ENCODE measurements at regions not wholly inside any gene's neighbourhood (a gene's known extent, or its start where the extent isn't known, plus 50 kb on each side); places are given as distances from the start of the nearest gene placed in this dataset.
A peak's percentile ranks its signal among the peaks of the same experiment; 100 is the strongest.

DNA sequence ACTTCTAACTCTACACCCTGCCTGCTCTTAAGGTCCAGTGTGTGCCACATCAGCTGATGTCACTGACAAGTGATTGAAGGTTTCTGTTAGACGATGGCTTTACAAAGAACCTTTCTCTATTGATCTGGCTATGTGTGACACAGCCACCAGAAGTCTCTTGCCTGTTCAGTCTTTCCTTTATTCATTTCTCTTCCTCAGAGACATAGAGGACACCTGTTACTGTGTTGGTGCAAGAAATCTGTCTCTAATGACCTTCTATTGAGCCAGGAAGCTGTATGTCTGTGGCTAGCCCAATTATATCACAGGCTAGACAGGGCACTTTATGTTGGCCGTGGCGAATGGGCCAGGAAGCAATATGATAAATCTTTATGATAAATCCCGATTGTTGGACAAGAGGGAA lies 173.3 kb upstream of the GAP43 start:
- no peak for DNase-seq (ENCODE audit: low read depth)

DNA sequence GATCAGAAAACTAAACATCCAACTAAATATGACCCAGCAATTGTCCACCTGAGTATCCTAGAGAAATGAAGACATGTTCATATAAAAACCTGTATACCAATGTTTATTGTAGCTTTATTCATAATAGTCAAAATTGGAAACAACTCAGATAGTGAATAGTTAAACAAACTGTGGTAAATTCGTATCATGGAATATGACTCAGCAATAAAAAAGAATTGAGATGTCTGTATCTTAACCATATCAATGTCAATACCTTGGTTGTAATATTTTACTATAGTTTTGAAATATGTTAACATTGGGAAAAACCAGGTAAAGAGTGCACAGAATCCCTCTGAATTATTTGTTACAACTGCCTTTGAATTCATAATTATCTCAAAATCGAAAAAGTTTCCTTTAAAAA lies 159.3 kb upstream of the GAP43 start:
- DNase-seq (ENCODE audit: low read depth) = no peak

DNA sequence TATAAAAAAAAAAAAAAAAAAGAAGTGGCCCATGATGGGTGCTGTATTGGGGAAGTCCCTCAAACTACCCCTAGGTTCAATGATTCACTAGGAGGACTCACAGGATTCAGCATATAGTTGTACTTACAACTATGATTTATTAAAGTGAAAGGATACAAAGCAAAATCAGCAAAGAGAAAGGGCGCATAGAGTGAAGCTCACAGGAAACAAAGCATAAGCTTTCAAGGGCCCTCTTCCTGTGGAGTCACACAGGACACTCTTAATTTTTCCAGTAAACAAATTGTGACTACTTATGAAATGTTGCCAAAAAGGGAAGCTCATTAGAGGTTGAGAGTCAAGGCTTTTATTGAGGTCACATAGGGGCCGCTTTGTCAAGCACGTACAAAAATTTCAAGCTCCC lies 153.7 kb upstream of the GAP43 start:
- DNase-seq (ENCODE audit: low read depth) = peak; percentile 16

DNA sequence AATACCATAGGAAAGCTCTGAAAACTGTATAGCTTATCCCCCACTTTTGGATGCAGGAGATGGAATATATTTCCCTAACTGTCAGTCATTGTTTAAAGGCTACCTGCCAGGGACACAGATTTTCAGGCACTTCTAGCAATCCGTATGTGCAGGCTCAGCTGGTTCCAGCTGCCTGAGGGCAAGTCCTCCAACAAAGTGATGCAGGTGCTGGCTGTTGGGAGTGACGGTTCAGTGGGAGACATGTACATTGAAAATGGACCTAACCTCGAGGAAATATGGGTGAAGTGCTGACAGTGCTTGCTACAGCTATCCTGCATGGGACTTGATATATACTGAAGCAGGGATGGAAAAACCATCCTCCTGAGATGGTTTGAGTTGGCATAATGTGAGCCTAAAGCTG lies 153.1 kb upstream of the GAP43 start:
- no peak for DNase-seq (ENCODE audit: low read depth)

DNA sequence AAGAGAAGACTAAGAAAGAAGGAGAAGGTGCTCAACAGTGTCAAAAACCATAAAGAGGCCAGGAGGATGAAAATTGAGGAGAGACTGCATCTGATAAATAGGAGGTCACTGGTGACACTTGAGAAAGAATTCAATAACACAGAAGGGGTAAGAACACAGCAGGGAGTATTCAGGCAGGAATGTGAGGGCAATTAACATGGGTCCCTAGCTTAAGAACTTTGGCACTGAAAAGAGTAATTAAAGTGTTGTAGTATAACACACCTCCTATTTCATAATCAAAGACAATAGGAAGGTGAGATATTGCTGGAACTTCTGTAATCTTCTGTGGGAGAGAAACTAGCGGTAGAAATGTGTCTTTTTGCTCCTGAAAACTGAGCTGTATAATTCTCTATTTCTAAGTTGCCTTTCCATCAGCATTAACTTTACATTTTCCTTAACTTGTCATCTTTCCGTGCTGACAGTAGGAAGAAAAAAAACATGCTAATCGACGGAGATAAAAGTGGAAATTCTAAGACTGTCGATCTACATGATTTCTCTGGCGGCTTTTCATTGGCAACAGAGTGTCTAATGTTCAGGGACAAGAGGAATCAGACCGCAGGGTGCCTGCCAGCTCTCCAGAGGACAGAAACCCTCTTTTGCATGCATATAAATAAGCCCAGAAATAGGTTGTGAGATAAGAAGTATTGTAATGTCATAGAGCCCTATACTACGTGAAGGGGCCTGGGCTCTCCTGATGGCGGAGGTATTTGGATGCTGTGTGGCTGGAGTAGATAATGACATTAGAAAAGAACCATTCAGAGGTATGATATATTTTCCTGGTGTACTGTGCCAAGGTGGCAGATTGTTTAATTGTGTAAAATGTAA lies 147.9 kb upstream of the GAP43 start:
- no peak for DNase-seq (ENCODE audit: low read depth)

DNA sequence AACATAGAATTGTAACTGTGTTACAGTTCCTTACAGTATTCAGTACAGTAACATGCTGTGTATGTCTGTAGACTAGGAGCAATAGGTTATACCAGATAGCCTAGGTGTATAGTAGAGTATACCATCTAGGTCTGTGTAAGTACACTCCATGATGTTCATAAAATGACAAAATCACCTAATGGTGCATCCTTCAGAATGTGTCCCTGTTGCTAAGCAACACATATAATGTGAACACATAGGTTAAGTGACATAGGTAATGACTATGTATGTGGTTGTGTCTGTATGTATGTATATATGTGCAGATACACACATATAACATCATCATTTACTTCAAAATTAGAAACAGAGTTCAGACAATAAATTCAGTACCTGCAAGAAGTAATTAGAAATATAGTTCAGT lies 146.8 kb upstream of the GAP43 start:
- DNase-seq (ENCODE audit: low read depth) = no peak

DNA sequence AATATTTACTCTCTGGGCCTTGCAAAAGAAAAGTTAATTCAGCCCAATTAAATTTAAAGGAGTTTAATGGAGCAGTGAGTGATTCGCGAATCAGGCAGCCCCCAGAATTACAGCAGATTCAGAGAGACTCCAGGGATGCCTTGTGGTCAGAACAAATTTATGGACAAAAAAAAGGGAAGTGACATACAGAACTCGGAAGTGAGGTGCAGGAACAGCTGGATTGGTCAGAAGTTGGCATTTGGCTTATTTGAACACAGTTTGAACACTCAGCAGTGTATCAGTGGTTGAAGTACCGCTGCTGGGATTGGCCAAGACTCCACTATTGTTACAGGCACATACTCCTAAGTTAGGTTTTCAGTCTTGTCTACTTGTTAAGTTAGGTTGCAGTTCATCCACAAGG lies 145.0 kb upstream of the GAP43 start:
- peak; percentile 5 for DNase-seq (ENCODE audit: low read depth)

DNA sequence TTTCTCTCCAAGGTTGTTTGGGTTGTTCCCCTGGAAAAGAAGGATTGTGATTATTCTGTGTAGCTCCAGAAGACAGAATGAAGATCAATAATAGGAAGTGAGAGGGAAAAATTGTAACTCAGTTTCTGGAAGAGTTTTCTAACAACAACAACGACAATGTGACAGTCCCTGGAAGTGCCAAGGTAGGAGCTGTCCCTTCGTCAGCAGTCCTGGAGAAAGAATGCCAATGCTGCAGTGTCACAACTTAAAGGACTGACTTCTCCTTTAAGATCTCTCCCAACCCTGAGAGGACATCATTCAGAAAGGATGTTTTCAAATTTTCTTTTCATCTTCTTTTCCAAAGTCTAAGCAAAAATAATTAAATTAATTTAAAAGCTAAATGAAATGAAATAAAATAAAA lies 136.4 kb upstream of the GAP43 start:
- no peak for DNase-seq (ENCODE audit: low read depth)

DNA sequence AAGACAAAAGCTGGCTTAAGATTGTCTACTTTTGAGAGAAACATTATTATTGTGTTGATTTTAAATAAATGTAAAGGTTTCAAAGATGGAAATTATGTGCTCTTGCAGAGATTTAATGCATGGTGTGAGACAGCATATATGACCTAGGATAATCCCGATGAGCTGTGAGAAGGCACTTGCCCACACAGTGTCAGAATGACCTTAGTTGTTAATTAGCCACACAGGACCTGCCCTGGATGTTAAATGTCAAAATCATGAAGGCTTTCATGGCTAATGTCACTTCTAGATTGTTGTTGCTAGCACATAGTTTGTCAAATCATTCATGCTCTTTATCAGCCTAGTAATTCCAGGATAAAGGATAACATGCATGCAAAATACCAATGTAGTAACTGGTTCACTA lies 135.3 kb upstream of the GAP43 start:
- no peak for DNase-seq (ENCODE audit: low read depth)

DNA sequence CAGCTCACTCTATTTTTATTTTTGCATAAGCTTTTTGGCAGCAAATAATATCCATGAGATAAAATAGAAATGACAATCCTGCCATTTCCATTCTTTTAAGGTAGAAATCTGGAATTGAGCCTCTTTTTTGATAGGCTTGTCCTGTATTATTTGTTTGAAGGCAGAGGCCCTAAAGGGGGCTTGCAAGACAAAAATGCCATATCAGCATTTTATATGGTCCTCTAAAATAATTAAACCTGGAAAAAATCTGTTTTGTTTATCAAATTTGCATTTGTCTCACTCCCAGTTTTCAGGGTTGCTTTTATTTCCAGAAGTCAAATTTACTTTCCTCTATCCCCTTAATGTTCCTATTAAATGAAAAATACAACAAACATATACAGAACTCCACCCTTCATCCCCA lies 134.9 kb upstream of the GAP43 start:
- no peak for DNase-seq (ENCODE audit: low read depth)

DNA sequence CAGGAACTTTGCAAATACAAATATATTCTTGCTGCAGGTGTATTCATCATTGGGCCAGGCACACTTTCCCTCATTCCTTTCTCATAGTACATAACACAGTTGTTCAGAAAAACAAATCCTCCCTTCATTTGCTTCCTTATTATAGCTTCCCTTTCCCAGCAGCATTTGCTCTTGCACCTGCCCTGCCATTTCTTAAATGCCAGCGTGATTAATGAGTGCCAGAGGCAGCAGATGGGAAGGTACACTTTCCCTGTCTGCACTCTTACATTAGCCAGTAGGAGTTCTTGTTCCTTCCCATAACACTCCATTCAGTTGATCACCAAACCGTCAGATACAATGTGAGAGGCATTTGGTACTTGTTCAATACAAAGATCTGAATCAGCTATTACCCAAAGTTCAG lies 128.5 kb upstream of the GAP43 start:
- DNase-seq (ENCODE audit: low read depth) = no peak

DNA sequence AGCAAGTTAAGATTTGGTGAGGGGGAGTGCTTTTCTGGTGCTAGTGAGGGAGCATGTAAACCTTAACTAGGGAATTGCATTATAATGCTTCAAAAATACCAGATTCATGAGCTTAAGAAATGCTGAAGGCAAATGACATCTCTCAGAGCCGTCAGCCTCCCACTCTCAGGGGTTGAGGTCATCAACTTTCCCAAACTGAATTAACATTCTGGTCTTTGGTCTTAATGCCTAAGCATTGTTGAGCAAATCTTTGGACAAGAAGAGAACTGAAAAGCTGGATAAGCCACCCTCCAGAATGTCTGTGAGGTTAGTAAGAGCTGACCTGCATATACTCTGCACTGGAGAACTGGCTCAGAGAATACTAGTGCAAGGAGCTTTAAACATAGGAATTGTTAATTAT lies 124.9 kb upstream of the GAP43 start:
- DNase-seq (ENCODE audit: low read depth) = no peak

DNA sequence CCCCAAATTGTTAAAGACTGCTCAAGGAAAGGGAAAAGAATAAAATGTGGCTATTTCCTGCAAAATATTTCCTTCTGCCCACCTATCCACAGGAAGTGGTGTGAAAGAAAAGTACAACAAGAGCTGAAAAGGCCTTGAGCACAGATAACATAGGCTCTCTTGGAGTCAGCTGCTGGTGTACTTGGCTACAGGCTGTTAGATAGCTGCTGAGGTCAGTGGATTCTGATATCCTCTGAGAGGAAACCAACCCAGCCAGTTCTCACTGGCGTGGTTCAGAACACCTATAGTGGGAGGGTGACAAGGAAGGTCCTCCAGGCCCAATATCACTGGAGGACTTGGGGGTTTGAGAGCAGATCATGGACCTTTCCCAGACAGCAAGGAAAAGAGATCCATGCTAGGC lies 124.4 kb upstream of the GAP43 start:
- DNase-seq (ENCODE audit: low read depth) = no peak

DNA sequence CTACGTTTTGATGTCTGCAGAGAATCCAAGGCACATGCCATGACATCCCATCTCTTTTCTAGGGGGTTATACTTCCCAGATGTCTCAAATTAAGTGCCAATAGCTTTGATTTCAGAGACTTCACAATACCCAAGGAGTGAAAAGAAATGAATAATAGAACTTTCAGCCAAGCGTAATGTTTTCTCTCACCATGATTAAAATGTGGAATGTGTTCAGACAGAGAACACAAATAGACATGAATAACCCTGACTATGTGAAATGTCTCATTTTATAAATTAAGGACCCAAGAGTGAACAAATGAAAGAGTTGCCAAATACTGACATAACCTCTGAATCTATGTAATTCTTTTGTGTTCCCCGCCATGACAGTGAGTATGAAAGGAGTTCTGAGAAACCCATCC lies 123.6 kb upstream of the GAP43 start:
- no peak for DNase-seq (ENCODE audit: low read depth)

DNA sequence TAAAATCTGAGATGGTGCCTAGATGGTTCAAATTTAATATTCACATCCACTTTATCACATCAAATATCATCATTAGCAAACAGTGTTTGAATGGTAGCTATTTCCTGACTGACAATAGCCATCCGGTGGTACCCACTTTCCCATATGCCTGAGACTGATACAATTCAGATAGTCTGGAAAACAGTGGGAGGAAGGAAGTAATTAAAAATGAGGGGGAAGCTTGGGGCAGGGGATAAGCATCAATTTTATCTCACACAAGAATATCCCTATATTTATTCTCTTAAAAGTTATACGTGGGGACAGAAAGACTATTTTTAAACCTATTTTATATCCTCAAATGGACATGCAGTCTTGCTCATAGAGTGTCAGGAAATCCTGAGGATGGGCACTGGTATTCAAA lies 122.5 kb upstream of the GAP43 start:
- no peak for DNase-seq (ENCODE audit: low read depth)

DNA sequence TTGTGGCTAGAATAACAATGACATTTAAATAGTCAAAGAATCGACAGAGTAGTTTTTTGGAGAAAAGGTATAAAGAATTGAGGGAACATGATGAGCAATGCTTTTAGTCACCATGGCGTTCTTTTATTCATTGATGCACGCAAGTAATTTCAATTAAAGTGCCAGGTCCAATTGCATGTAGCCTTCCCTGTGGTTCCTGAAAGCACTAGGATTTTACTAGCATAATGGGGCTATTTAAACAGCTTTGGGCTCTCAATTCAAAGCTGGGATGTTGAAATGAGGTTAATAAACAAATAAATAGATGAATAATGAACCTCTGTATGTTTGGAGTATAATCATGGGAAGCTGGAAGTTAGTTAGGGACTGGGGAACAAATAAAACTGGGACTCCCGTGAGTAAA lies 121.2 kb upstream of the GAP43 start:
- no peak for DNase-seq (ENCODE audit: low read depth)

DNA sequence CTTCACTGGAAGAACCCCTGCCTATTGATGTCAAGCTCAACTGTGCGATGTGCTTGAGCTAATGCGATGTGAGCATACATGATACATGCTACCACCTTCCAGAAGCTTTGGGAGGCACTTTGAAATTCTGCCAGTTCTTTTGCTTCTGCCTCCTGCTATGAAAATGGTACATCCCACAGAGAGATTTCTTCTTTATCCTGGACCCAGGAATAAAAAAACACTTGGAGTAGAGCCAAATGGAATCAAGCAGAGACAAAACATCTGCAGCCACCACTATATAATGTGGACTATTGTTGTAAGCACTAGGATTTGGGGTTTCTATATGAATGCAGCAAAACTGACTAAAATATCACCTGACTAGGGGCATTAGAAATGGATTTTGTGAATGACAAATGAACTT lies 119.9 kb upstream of the GAP43 start:
- DNase-seq (ENCODE audit: low read depth) = no peak

DNA sequence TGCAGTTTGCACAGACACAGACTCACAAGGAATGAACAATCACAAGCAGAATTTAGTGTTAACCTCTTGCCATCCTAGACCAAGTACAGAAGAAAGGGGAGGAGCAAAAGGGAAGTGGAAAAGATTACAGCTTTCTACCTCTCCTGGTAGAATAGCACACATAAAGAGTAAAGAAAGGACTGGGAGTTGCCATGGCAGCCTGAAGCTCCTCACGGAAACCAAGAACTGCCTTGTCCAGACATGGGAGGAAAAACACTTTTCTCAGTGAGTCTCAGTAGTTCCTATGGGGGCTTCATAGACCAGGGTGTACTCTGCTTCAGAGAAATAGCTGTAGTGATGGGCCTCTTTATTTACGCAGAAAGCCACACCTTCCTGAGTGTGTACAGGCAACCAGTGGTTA lies 114.7 kb upstream of the GAP43 start:
- no peak for DNase-seq (ENCODE audit: low read depth)

DNA sequence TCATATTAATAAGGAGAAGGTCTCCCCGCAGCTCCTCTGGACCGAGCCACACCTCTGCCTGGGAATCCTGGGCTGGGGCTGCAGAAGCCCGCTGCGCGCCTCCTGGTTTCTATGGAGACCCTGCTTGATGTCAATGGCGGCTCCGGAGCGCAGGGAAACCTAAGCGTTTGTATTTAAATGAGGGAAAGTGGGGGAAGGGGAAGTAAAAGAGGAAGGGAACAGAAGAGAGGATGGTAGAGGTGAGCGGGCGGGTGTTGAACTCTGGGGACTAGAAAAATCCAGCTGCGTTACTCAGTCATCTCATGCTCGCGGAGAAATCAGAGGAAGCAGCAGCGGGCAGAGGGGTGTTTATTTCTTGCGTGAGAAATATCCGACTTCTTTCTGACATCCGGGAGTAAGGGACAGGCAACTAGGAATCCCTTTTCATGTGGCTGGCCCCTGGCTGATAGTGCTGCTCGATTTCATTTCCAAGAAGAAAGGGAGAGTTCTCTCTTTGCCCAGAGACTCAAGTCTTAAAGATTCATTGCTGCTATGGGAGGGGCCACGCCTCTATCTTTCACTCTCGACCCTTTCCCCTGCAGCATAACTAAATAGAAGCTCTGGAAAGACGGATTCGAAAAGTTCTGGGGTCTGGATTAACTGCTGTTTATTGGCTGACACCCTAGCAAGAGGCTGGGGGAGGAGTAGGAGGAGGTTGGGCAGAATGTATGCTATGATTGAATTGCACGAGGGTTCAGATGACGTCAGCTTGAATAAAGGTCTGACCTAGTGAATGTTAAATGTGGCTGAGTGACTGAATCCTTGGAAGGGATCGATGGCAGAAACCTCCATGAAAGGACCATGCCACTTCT lies 110.5 kb upstream of the GAP43 start:
- peak; percentile 52 for DNase-seq (ENCODE audit: low read depth)

DNA sequence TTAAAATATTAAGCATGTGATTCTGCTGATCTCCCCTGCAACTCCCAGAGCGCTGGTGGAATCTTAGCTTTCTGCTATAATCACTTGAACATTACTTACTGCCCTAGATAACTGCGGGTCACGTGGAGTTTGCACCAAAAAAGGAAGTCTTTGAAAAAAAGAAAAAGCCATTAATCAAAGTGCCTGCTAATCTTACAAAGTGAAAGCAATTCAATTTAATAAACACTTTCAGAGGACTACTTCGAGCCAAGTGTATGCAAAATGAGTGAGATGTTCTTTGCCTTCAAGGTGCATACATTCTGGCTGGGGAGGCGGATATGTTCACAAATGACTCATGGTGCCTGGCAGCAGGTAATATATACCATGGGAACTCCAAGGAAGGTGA lies 109.9 kb upstream of the GAP43 start:
- peak; percentile 13 for DNase-seq (ENCODE audit: low read depth)

DNA sequence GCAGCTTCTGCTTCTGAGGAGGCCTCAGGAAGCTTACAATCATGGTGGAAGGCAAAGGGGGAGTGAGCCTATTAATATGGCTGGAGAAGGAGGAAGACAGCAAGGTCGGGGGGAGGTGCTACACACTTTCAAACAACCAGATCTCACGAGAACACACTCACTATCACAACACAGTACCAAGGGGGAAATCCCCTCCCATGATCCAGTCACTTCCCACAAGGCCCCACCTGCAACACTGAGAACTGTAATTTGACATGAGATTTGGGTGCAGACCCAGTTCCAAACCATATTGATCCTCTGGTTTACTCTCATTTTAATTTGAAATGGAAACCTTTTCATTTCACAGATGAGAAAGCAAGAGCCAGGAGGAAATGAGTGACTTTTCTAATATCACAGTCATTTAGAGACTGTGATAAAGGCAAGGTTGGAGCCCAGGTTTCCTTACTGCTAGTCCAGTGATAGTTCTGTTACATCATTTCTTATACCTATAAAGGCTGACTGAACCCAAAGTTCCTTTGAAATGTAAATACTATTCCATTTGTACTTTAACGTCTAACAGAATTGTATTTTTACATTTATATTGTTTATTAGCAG lies 105.8 kb upstream of the GAP43 start:
- peak; percentile 55 for DNase-seq (ENCODE audit: low read depth)

DNA sequence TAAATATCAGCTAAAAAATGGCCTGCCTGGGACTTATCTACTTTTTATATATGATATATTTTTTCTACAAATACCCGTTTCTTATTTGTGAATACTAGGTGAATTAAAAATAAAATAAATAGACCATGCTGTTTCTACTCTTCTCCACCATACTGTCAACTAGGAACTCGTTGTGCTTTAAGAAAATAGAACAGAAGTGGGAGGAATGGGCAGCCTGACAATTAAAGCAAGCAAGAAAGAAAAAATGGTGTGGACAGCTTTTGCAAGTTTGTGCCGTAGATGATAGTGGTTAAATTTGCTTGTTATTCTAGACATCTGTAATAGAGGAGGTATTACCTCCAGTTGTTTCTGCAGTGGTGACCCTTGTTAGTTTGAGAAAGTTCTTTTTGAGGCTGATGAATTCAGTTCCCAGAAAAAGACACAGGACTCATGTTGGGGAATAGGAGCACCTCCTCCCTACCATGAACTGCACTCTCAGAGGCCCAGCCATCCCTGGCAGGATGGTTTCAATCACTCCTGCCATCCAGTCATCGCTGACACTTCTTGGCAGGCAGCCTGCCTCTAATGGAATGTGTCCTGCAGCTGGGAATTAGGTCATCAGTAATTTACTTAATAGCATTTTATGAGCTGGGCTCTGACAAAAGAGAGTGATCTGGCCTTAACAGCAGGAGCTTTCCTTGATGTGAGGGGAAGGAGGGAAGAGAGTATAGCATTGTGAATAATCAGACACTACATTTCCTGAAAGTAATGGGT lies 105.0 kb upstream of the GAP43 start:
- DNase-seq (ENCODE audit: low read depth) = peak; percentile 95

All from Daoy (cell line).